PFSK-1 (cell line): ENCODE measurements at regions not wholly inside any gene's neighbourhood (a gene's known extent, or its start where the extent isn't known, plus 50 kb on each side); places are given as distances from the start of the nearest gene placed in this dataset.

Experiments used
- FOXP2 ChIP-seq: optimal IDR thresholded peaks from 2 replicates; pipeline ENCODE3; 2011; ENCODE audit warnings: borderline replicate concordance, control low read depth, inconsistent platforms; ENCODE audit not compliant: insufficient read depth; ENCODE audit errors: extremely low read length, extremely low read depth
- POLR2AphosphoS5 ChIP-seq: IDR thresholded peaks from 2 replicates; pipeline ENCODE4 v1.6.1; 2012; ENCODE audit warnings: low read depth, mild to moderate bottlenecking, control low read depth, low read length, moderate library complexity
- SIN3A ChIP-seq: IDR thresholded peaks from 2 replicates; pipeline ENCODE4 v1.6.1; 2012; ENCODE audit warnings: mild to moderate bottlenecking, low read length, moderate library complexity, borderline replicate concordance; ENCODE audit not compliant: insufficient read depth
- TAF1 ChIP-seq: IDR thresholded peaks from 2 replicates; pipeline ENCODE4 v1.6.1; 2012; ENCODE audit warnings: low read length, control low read depth, borderline replicate concordance; ENCODE audit not compliant: insufficient read depth
- TF ChIP-seq, protein P1 (sequence below), 2 experiments: IDR thresholded peaks; 2 replicates each; pipeline versions ENCODE4 v1.6.1 to v1.8.0; 2011 to 2012; ENCODE audit warnings: low read depth in 2 of 2, low read length in 2 of 2, control low read depth in 1 of 2, inconsistent platforms in 1 of 2, mild to moderate bottlenecking in 1 of 2, moderate library complexity in 1 of 2; ENCODE audit not compliant: insufficient read depth in 1 of 2

DNA sequence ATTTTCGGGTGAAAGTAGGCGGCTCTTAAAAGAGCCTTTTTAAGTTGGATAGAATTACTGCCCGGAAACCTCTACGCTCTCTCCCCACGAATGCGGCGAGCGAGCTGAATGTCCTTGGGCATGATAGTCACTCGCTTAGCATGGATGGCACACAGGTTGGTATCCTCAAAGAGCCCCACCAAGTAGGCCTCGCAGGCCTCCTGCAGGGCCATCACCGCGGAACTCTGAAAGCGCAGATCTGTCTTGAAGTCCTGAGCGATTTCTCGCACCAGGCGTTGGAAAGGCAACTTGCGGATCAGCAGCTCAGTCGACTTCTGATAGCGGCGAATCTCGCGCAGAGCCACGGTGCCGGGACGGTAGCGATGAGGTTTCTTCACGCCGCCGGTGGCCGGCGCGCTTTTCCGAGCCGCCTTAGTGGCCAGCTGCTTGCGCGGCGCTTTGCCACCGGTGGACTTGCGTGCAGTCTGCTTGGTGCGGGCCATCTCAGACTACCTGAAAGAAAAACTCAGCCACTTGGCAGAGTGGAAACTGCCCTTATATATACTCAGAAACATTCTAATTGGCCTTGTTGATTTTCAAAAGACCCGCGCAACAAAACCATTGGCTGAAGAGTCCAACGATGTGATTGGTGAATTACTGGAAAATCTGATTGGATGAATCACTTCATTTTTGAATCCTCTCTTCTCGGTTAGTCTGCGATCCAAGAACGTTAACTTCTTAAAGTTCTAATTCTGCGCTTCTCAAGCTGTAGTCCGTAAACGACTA is 93.9 kb upstream of the BTN3A2 start:
- no peak for TF ChIP-seq SIN3A
- TF ChIP-seq FOXP2: no peak
- TF ChIP-seq POLR2AphosphoS5: no peak
- TF ChIP-seq TAF1: no peak
- TF ChIP-seq, protein P1, sequence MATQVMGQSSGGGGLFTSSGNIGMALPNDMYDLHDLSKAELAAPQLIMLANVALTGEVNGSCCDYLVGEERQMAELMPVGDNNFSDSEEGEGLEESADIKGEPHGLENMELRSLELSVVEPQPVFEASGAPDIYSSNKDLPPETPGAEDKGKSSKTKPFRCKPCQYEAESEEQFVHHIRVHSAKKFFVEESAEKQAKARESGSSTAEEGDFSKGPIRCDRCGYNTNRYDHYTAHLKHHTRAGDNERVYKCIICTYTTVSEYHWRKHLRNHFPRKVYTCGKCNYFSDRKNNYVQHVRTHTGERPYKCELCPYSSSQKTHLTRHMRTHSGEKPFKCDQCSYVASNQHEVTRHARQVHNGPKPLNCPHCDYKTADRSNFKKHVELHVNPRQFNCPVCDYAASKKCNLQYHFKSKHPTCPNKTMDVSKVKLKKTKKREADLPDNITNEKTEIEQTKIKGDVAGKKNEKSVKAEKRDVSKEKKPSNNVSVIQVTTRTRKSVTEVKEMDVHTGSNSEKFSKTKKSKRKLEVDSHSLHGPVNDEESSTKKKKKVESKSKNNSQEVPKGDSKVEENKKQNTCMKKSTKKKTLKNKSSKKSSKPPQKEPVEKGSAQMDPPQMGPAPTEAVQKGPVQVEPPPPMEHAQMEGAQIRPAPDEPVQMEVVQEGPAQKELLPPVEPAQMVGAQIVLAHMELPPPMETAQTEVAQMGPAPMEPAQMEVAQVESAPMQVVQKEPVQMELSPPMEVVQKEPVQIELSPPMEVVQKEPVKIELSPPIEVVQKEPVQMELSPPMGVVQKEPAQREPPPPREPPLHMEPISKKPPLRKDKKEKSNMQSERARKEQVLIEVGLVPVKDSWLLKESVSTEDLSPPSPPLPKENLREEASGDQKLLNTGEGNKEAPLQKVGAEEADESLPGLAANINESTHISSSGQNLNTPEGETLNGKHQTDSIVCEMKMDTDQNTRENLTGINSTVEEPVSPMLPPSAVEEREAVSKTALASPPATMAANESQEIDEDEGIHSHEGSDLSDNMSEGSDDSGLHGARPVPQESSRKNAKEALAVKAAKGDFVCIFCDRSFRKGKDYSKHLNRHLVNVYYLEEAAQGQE (IDR thresholded peaks at IDR 0.05; ENCODE audit: insufficient read depth in 1 of 2, low read depth in 2 of 2, low read length in 2 of 2): no peak

DNA sequence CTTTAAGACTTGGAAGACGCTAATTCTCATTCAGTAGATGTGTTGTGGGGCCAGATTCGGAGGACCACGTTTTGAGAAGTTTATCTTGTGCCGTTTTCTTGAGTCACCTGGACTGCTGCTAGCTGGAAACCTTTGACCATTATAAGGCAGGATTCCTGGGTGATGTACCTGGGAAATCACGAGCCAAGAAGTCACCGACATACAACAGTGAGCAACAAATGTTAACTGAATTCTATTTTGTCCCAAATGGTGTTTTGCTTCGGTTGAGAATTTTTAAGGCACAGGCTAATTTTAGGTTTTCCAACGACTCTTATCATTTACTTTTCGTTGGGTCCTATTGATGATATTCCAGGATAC is 93.4 kb upstream of the BTN3A2 start:
- TF ChIP-seq, protein P1 (IDR thresholded peaks at IDR 0.05; ENCODE audit: insufficient read depth in 1 of 2, low read depth in 2 of 2, low read length in 2 of 2): no peak
- TF ChIP-seq TAF1 (no peak), FOXP2 (no peak), SIN3A (no peak), POLR2AphosphoS5 (no peak)

DNA sequence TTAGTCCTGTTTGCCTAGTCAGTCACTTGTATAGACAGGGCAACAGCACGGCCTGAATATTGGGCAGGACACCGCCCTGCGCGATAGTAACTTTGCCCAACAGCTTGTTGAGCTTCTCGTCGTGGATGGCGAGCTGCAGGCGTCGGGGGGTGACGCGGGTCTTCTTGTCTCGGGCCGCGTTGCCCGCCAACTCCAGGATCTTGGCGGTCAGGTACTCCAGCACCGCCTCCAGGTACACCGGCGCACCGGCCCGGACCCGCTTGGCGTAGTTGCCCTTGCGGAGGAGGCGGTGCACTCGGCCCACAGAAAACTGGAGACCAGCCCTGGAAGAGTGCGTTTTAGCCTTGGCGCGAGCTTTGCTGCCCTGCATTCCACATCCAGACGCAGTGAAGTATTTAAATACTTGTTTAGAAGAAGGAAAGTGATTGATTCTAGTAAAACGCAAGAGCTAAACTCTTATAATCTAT is 92.8 kb upstream of the BTN3A2 start:
- TF ChIP-seq TAF1: no peak
- no peak for TF ChIP-seq POLR2AphosphoS5
- no peak for TF ChIP-seq SIN3A
- TF ChIP-seq FOXP2: no peak
- TF ChIP-seq, protein P1 (IDR thresholded peaks at IDR 0.05; ENCODE audit: insufficient read depth in 1 of 2, low read depth in 2 of 2, low read length in 2 of 2): no peak

DNA sequence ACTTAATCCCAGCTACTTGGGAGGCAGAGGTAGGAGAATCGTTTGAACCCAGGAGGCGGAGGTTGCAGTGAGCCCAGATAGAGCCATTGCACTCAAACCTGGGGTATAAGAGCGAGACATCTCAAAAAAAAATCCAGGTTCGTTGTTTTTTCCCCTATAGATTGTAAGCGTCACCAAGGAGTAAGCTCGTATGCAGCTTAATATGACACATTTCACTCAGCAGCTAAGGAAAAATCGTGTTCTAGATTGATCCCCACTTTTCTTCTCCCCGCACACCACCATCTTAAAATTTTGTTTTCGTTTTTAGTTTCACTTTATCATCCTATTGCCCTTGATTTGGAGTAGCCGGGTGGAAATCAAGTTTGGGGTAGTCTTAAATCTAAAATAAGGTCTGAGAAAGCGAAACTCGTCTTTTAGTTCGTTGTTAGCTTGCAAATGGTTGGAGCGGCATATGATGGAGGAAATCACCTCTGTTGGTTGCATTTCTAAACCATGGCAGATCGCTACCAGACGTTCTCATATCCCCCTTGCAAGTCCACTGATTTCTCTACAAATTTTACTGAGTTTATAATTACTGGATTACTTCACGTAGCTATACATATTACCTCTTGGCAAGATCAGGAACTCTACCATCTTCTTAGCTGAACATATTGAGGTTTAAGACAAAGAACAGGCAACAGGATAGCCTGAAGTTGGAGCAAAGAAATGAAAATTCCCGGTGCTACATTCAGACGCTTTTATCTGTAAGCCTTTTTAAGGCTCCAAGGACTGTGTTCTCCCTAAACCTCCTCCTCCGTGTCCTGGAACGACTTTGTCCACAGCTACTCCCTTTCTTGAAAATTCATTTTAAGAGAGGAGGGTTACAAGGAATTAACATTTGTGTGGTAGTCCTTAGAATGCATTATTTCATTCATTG is 91.1 kb upstream of the BTN3A2 start:
- TF ChIP-seq FOXP2 (no peak), TAF1 (no peak), POLR2AphosphoS5 (no peak), SIN3A (no peak)
- TF ChIP-seq, protein P1 (IDR thresholded peaks at IDR 0.05; ENCODE audit: insufficient read depth in 1 of 2, low read depth in 2 of 2, low read length in 2 of 2): no peak
